Keratinocyte (primary cell): ENCODE measurements at regions not wholly inside any gene's neighbourhood (a gene's known extent, or its start where the extent isn't known, plus 50 kb on each side); places are given as distances from the start of the nearest gene placed in this dataset.

Source experiments
- EZH2 ChIP-seq: IDR thresholded peaks from one replicate; pipeline ENCODE4 v1.6.1; 2012; ENCODE audit warnings: inconsistent platforms, mild to moderate bottlenecking, low read length, moderate library complexity
- TF ChIP-seq, protein P1 (sequence below), 3 experiments: IDR thresholded peaks in 1 of 3; conservative IDR thresholded peaks in 1 of 3; optimal IDR thresholded peaks in 1 of 3; 2 replicates in 2 of 3; 3 replicates in 1 of 3; pipeline versions ENCODE3 to v1.5.1; 2011; ENCODE audit warnings: low read length in 3 of 3, mild to moderate bottlenecking in 3 of 3, moderate library complexity in 2 of 3, control low read depth in 1 of 3, inconsistent platforms in 1 of 3; ENCODE audit not compliant: insufficient read depth in 2 of 3; ENCODE audit errors: extremely low read depth in 1 of 3

DNA sequence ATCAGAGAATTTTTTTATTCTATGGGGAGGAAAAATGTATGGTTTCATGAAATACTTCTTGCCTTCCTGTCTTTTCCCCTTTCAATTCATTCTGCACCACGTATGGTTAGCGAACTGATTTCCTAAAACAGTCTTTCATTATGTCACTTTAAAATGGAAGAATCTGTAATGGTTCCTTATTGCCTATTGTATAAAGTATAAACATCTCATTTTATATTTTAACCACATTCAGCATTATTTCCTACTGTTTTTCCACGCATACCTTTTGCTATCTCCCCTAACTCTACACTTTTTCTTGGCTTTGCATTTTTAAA is 232.3 kb upstream of the B3GALT2 start:
- no peak for TF ChIP-seq EZH2
- TF ChIP-seq, protein P1, sequence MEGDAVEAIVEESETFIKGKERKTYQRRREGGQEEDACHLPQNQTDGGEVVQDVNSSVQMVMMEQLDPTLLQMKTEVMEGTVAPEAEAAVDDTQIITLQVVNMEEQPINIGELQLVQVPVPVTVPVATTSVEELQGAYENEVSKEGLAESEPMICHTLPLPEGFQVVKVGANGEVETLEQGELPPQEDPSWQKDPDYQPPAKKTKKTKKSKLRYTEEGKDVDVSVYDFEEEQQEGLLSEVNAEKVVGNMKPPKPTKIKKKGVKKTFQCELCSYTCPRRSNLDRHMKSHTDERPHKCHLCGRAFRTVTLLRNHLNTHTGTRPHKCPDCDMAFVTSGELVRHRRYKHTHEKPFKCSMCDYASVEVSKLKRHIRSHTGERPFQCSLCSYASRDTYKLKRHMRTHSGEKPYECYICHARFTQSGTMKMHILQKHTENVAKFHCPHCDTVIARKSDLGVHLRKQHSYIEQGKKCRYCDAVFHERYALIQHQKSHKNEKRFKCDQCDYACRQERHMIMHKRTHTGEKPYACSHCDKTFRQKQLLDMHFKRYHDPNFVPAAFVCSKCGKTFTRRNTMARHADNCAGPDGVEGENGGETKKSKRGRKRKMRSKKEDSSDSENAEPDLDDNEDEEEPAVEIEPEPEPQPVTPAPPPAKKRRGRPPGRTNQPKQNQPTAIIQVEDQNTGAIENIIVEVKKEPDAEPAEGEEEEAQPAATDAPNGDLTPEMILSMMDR (optimal IDR thresholded peaks at IDR 0.05 in 1 of 3, IDR thresholded peaks at IDR 0.05 in 1 of 3, conservative IDR thresholded peaks at IDR 0.05 in 1 of 3; ENCODE audit: extremely low read depth in 1 of 3, insufficient read depth in 2 of 3, low read length in 3 of 3) = no peak
